ENCODE measurements at regions not wholly inside any gene's neighbourhood (a gene's known extent, or its start where the extent isn't known, plus 50 kb on each side); places are given as distances from the start of the nearest gene placed in this dataset.

- Mint-ChIP-seq H3K9me3 (ENCODE audit: low read depth) (peaks cover 8% of the 10 kb centered on the region), H3K4me3 (ENCODE audit: unreplicated experiment) (no peak overlapping the region), H3K4me1 (ENCODE audit: low read depth) (peaks cover 3% of the 10 kb centered on the region), H3K27ac (ENCODE audit: unreplicated experiment) (no peak overlapping the region), H3K36me3 (ENCODE audit: low read depth) (peaks cover 1% of the 10 kb centered on the region), H3K27me3 (ENCODE audit: low read depth) (peaks cover 35% of the 10 kb centered on the region)
- no peak for DNase-seq (ENCODE audit: low spot score)
- TF ChIP-seq CTCF (IDR thresholded peaks at IDR 0.05): no peak
These were observed 199.0 kb downstream of the KIF26A start for GRCh38 chr14:104337351-104337750.

DNA sequence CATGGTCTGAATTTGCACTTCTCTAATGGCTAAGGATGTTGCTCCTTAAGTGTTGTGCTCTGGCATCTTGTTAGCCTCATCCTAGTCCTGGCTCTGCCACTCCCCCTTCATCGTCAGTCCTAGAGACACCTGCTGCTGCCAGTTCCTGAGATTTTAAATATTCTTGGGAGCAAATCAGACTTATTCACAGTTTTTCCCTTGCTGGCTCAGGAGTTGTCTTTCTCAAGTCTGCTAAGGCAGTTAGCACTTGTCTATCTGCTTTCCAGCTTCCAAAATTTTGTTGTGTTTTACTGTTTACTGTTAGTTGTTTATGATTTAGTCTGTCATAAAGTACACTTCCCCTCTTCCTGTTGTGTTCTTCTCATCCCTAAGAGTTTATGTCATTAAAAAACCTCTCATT, 201.0 kb downstream of the KIF26A start:
- H3K27me3 Mint-ChIP-seq (ENCODE audit: low read depth): peaks cover 39% of the 10 kb centered on the region
- TF ChIP-seq CTCF (IDR thresholded peaks at IDR 0.05): no peak
- H3K27ac Mint-ChIP-seq (ENCODE audit: unreplicated experiment): no peak overlapping the region
- H3K4me3 Mint-ChIP-seq (ENCODE audit: unreplicated experiment): no peak overlapping the region
- DNase-seq (ENCODE audit: low spot score): no peak
- H3K4me1 Mint-ChIP-seq (ENCODE audit: low read depth): peaks cover 3% of the 10 kb centered on the region
- peaks cover 8% of the 10 kb centered on the region for H3K9me3 Mint-ChIP-seq (ENCODE audit: low read depth)
- H3K36me3 Mint-ChIP-seq (ENCODE audit: low read depth): peaks cover 1% of the 10 kb centered on the region

DNA sequence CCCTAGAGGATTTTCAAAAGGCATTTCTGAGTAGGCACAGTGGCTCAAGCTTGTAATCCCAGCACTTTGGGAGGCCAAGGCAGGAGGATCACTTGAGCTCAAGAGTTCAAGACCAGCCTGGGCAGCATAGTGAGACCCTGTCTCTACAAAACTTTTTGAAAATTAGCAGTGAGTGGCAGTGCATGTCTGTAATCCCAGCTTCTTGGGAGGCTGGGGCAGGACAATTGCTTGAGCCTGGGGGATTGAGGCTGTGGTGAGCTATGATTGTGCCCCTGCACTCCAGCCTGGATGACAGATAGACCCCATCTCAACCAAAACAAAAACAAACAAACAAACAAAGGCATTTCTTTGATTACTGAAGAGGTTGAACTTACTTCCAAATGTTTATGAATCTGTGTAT, 201.4 kb downstream of the KIF26A start:
- H3K27ac Mint-ChIP-seq (ENCODE audit: unreplicated experiment): no peak overlapping the region
- H3K4me3 Mint-ChIP-seq (ENCODE audit: unreplicated experiment): no peak overlapping the region
- H3K9me3 Mint-ChIP-seq (ENCODE audit: low read depth): peaks cover 8% of the 10 kb centered on the region
- H3K36me3 Mint-ChIP-seq (ENCODE audit: low read depth): peaks cover 1% of the 10 kb centered on the region
- no peak for TF ChIP-seq CTCF (IDR thresholded peaks at IDR 0.05)
- H3K27me3 Mint-ChIP-seq (ENCODE audit: low read depth): peaks cover 39% of the 10 kb centered on the region
- peaks cover 3% of the 10 kb centered on the region for H3K4me1 Mint-ChIP-seq (ENCODE audit: low read depth)
- no peak for DNase-seq (ENCODE audit: low spot score)

GRCh38 chr14:104341532-104342434, 203.4 kb downstream of the KIF26A start:
- Mint-ChIP-seq H3K4me1 (ENCODE audit: low read depth) (peaks cover 3% of the 10 kb centered on the region), H3K9me3 (ENCODE audit: low read depth) (peaks cover 8% of the 10 kb centered on the region), H3K27me3 (ENCODE audit: low read depth) (peaks cover 44% of the 10 kb centered on the region), H3K4me3 (ENCODE audit: unreplicated experiment) (no peak overlapping the region), H3K27ac (ENCODE audit: unreplicated experiment) (no peak overlapping the region), H3K36me3 (ENCODE audit: low read depth) (peaks cover 1% of the 10 kb centered on the region)
- DNase-seq (ENCODE audit: low spot score): no peak
- TF ChIP-seq CTCF (IDR thresholded peaks at IDR 0.05): peak; percentile 72

DNA sequence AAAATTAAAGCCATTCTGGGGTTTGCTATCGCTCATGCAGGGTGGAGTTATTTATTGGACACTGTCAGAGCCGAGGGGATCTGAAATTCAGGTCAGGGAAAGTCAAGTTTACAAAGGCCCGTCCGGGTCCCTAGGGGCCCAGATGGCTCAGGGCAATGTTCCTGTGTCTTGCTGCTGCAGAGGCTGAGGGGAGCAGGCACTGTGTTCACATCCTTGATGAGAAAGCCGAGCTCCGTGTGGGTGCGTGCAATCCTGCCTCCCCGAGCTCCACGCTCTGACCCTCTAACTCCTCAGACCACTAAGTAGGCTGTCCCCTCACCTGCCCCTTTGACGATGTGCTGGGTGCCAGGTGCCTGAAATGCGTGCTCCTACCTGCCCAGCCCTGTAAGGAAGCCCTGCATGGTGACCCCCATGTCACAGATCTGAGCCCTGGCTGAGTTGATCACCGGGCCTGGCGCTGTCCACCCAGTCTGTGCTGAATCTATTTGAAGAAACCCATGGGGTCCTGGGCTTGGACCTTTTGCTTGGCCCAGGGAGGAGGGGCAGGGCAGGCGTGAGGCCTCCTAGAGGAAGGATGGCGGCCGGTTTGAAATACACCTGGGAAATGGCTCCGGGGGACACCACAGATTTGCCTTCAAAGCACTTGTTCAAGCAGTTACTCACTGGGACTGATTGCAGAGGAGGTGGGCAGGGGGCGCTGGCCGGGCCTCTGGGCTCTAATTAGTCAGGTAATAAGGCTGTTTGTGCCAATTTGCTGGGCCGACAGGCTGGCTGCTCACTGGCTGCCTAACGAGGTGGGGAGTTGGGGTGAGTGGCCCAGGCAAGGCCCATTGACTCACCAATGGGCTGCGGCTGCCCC, 204.3 kb downstream of the KIF26A start:
- Mint-ChIP-seq H3K9me3 (ENCODE audit: low read depth) (peaks cover 8% of the 10 kb centered on the region), H3K27ac (ENCODE audit: unreplicated experiment) (no peak overlapping the region), H3K27me3 (ENCODE audit: low read depth) (peaks cover 38% of the 10 kb centered on the region), H3K36me3 (ENCODE audit: low read depth) (peaks cover 1% of the 10 kb centered on the region), H3K4me3 (ENCODE audit: unreplicated experiment) (no peak overlapping the region), H3K4me1 (ENCODE audit: low read depth) (peaks cover 3% of the 10 kb centered on the region)
- TF ChIP-seq CTCF (IDR thresholded peaks at IDR 0.05): no peak
- DNase-seq (ENCODE audit: low spot score): no peak

All from chondrocyte (in vitro differentiated cells).